Thoracic aorta (tissue), 2 donors: ENCODE measurements at regions not wholly inside any gene's neighbourhood (a gene's known extent, or its start where the extent isn't known, plus 50 kb on each side); places are given as distances from the start of the nearest gene placed in this dataset.

Source experiments
- ATAC-seq: fragments of 150-250 bp; one replicate; pipeline ENCODE4 v1.8.0; 2017; ENCODE audit warnings: low read depth; ENCODE audit not compliant: insufficient number of reproducible peaks, low FRiP score
- DNase-seq: peaks from one replicate; pipeline ENCODE4 v3.0.0-alpha.2; 2020; ENCODE audit warnings: low spot score
- H3K27ac ChIP-seq, 2 donors: fragments of 200-600 bp; sonication (generic); 1 replicate in 1 of 2; 2 replicates in 1 of 2; pipeline ENCODE4 v1.5.1; 2016; ENCODE audit warnings: mild to moderate bottlenecking in 2 of 2, moderate library complexity in 2 of 2
- H3K27me3 ChIP-seq: fragments of 200-600 bp; sonication (generic); replicated peaks from 2 replicates; pipeline ENCODE4 v1.6.0; 2016; ENCODE audit warnings: mild to moderate bottlenecking; ENCODE audit not compliant: insufficient read depth
- H3K36me3 ChIP-seq: fragments of 200-600 bp; sonication (generic); one replicate; pipeline ENCODE4 v1.5.1; 2016
- H3K4me1 ChIP-seq, 2 donors: fragments of 200-600 bp; sonication (generic); 1 replicate in 1 of 2; 2 replicates in 1 of 2; pipeline versions ENCODE4 v1.5.1 to v1.6.0; 2016; ENCODE audit warnings: low read depth in 2 of 2, mild to moderate bottlenecking in 1 of 2; ENCODE audit not compliant: control insufficient read depth in 1 of 2
- H3K4me3 ChIP-seq: fragments of 200-600 bp; sonication (generic); 2 replicates; pipeline ENCODE4 v1.5.1; 2016; ENCODE audit warnings: mild to moderate bottlenecking
- H3K9me3 ChIP-seq: fragments of 200-600 bp; sonication (generic); 2 replicates; pipeline ENCODE4 v1.5.1; 2016
- TF ChIP-seq, protein P1 (sequence below): fragments of 200-600 bp; sonication (generic); IDR thresholded peaks from one replicate; pipeline ENCODE4 v1.5.1; 2019; ENCODE audit warnings: antibody characterized with exemption

GRCh38 chr3:107947203-107947602 lies 143.6 kb downstream of the CD47 start:
- DNase-seq (no peak), ATAC-seq (no peak)
- Histone ChIP-seq H3K4me1 (peaks cover 0 to 10% of the 10 kb centered on the region in 2 donors), H3K9me3 (no peaks in the 10 kb centered on the region), H3K4me3 (no peak overlapping the region), H3K27me3 (no peaks in the 10 kb centered on the region), H3K27ac (no peak overlapping the region), H3K36me3 (no peaks in the 10 kb centered on the region)
- TF ChIP-seq, protein P1, sequence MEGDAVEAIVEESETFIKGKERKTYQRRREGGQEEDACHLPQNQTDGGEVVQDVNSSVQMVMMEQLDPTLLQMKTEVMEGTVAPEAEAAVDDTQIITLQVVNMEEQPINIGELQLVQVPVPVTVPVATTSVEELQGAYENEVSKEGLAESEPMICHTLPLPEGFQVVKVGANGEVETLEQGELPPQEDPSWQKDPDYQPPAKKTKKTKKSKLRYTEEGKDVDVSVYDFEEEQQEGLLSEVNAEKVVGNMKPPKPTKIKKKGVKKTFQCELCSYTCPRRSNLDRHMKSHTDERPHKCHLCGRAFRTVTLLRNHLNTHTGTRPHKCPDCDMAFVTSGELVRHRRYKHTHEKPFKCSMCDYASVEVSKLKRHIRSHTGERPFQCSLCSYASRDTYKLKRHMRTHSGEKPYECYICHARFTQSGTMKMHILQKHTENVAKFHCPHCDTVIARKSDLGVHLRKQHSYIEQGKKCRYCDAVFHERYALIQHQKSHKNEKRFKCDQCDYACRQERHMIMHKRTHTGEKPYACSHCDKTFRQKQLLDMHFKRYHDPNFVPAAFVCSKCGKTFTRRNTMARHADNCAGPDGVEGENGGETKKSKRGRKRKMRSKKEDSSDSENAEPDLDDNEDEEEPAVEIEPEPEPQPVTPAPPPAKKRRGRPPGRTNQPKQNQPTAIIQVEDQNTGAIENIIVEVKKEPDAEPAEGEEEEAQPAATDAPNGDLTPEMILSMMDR, result no peak

DNA sequence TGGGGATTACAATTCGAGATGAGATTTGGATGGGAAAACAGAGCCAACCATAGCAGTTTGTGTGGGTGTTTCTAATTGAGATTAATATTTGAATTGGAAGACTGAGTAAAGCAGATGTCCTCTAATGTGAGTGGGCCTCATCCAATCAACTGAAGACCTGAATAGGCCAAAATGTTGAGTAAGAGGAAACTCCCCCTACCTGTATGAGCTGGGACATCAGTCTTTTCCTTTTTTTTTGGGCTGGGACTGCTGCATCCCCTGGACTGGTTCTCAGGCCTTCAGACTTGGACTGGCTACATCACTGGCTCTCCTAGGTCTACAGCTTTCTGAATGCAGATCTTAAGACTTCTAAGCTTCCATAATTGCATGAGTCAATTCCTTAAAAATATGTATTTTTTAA lies 144.1 kb downstream of the CD47 start:
- no peak for ATAC-seq
- Histone ChIP-seq H3K36me3 (no peaks in the 10 kb centered on the region), H3K27ac (no peak overlapping the region), H3K4me3 (no peak overlapping the region), H3K4me1 (peaks cover 0 to 9% of the 10 kb centered on the region in 2 donors), H3K27me3 (no peaks in the 10 kb centered on the region), H3K9me3 (no peaks in the 10 kb centered on the region)
- no peak for DNase-seq
- TF ChIP-seq, protein P1, result no peak

- Histone ChIP-seq H3K27me3 (no peaks in the 10 kb centered on the region), H3K9me3 (no peaks in the 10 kb centered on the region), H3K4me1 (no peaks in the 10 kb centered on the region), H3K36me3 (no peaks in the 10 kb centered on the region), H3K4me3 (no peak overlapping the region), H3K27ac (no peak overlapping the region)
- no peak for DNase-seq
- no peak for ATAC-seq
- TF ChIP-seq, protein P1, result no peak
Measured at GRCh38 chr3:107945417-107946094, 145.3 kb downstream of the CD47 start.

- no peak for ATAC-seq
- no peak overlapping the region for H3K27ac ChIP-seq
- peaks cover 0 to 7% of the 10 kb centered on the region in 2 donors for H3K4me1 ChIP-seq
- no peak for DNase-seq
- H3K4me3 ChIP-seq, result no peak overlapping the region
- TF ChIP-seq, protein P1, result no peak
- no peaks in the 10 kb centered on the region for H3K27me3 ChIP-seq
- no peaks in the 10 kb centered on the region for H3K9me3 ChIP-seq
- H3K36me3 ChIP-seq, result no peaks in the 10 kb centered on the region
Measured at GRCh38 chr3:107943786-107944523, 146.9 kb downstream of the CD47 start.

DNA sequence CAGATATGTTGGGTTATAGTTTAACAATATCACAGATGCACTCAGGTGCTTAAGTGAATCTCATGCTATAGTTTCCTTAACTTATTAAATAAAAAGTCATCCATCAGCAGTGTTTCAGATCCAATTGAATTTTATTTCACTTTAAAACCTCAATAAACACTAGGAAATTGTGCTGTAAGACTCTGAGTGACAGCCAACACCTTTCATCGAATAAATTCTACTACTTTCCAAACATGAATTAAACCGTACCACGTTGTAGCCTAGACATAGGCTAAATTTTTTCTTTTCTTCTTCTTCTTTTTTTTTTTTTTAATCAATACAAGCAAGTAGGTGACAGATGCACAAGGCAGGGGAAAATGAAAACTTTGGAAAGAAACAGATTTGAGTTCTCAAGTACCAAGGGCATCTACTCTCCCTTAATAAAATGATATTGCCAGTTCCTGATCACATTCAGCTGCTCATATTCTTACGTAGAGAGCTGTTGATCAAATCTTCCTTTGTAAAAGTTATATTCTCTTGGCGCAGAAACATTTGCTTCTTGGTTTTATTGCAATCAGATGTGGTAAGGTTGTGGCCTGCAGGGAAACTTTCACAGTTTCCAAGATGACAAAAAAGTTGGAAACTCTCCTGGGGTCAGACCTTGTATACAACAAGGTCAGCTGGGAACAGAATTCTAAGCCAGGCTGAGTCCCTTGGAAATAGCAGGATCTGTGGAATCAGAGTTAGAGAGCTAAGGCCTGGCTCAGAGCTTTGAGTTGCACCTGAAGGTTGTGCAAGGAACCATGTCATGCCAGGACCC lies 147.7 kb downstream of the CD47 start:
- no peaks in the 10 kb centered on the region for H3K27me3 ChIP-seq
- H3K9me3 ChIP-seq, result no peaks in the 10 kb centered on the region
- H3K36me3 ChIP-seq, result no peaks in the 10 kb centered on the region
- H3K27ac ChIP-seq, result no peak overlapping the region
- peaks cover 0 to 7% of the 10 kb centered on the region in 2 donors for H3K4me1 ChIP-seq
- TF ChIP-seq, protein P1, result no peak
- H3K4me3 ChIP-seq, result no peak overlapping the region
- DNase-seq (no peak), ATAC-seq (no peak)
